HL-60 (cell line): ENCODE measurements at regions not wholly inside any gene's neighbourhood (a gene's known extent, or its start where the extent isn't known, plus 50 kb on each side); places are given as distances from the start of the nearest gene placed in this dataset.

Experiments
- DNase-seq, 2 experiments: peaks; one replicate each; pipeline ENCODE4 v3.0.0-alpha.2; 2010 to 2020; ENCODE audit warnings: low read depth in 1 of 2, low spot score in 1 of 2
- H3K27ac ChIP-seq: fragments of 250-450 bp; sonication (Bioruptor Pico); replicated peaks from 2 replicates; pipeline ENCODE4 v1.5.1; 2020; ENCODE audit warnings: mild to moderate bottlenecking, moderate library complexity
- H3K27me3 ChIP-seq: fragments of 250-450 bp; sonication (Bioruptor Pico); 2 replicates; pipeline ENCODE4 v1.5.1; 2021; ENCODE audit warnings: mild to moderate bottlenecking, moderate library complexity; ENCODE audit not compliant: insufficient read depth, poor library complexity, severe bottlenecking
- H3K4me3 ChIP-seq: replicated peaks from 2 replicates; pipeline ENCODE4 v1.5.1; 2011; ENCODE audit warnings: mild to moderate bottlenecking, control low read depth, low read length; ENCODE audit not compliant: insufficient read depth
- CTCF ChIP-seq: IDR thresholded peaks from one replicate; pipeline ENCODE4 v1.5.1; 2011; ENCODE audit warnings: low read length, control low read depth, inconsistent platforms; ENCODE audit not compliant: insufficient read depth
- GABPA ChIP-seq: IDR thresholded peaks from 2 replicates; pipeline ENCODE4 v1.6.1; 2012; ENCODE audit warnings: low read depth
- POLR2AphosphoS5 ChIP-seq: IDR thresholded peaks from 2 replicates; pipeline ENCODE4 v1.6.1; 2012; ENCODE audit warnings: low read depth
- REST ChIP-seq: IDR thresholded peaks from 2 replicates; pipeline ENCODE4 v1.6.1; 2012; ENCODE audit warnings: low read depth; ENCODE audit not compliant: insufficient replicate concordance
- SPI1 ChIP-seq: IDR thresholded peaks from 2 replicates; pipeline ENCODE4 v1.6.1; 2012; ENCODE audit warnings: low read depth, mild to moderate bottlenecking, borderline replicate concordance

- DNase-seq, result no peak
- H3K27me3 ChIP-seq, result no peaks in the 10 kb centered on the region
- TF ChIP-seq POLR2AphosphoS5 (no peak), REST (no peak), SPI1 (no peak), CTCF (no peak)
- no peak overlapping the region for H3K27ac ChIP-seq
- no peak overlapping the region for H3K4me3 ChIP-seq
These were observed 521.9 kb upstream of the CELF4 start for GRCh38 chr18:38087538-38087937.

GRCh38 chr18:38081516-38081915 is 515.9 kb upstream of the CELF4 start:
- Histone ChIP-seq H3K27ac (no peak overlapping the region), H3K4me3 (no peak overlapping the region), H3K27me3 (no peaks in the 10 kb centered on the region)
- TF ChIP-seq REST (no peak), POLR2AphosphoS5 (no peak), CTCF (no peak), SPI1 (no peak), GABPA (no peak)
- no peak for DNase-seq

- DNase-seq, result no peak
- H3K27me3 ChIP-seq, result no peaks in the 10 kb centered on the region
- H3K27ac ChIP-seq, result no peak overlapping the region
- TF ChIP-seq REST (peak; percentile 89), GABPA (no peak)
- no peak overlapping the region for H3K4me3 ChIP-seq
These were observed 511.6 kb upstream of the CELF4 start for GRCh38 chr18:38077229-38077628.

- no peak for DNase-seq
- no peak overlapping the region for H3K27ac ChIP-seq
- no peaks in the 10 kb centered on the region for H3K27me3 ChIP-seq
- no peak overlapping the region for H3K4me3 ChIP-seq
- no peak for TF ChIP-seq CTCF
- TF ChIP-seq REST, result no peak
- TF ChIP-seq POLR2AphosphoS5, result no peak
- TF ChIP-seq SPI1, result no peak
- no peak for TF ChIP-seq GABPA
These were observed 510.9 kb upstream of the CELF4 start for GRCh38 chr18:38076346-38077070.
